ENCODE measurements at regions not wholly inside any gene's neighbourhood (a gene's known extent, or its start where the extent isn't known, plus 50 kb on each side); places are given as distances from the start of the nearest gene placed in this dataset.

DNA sequence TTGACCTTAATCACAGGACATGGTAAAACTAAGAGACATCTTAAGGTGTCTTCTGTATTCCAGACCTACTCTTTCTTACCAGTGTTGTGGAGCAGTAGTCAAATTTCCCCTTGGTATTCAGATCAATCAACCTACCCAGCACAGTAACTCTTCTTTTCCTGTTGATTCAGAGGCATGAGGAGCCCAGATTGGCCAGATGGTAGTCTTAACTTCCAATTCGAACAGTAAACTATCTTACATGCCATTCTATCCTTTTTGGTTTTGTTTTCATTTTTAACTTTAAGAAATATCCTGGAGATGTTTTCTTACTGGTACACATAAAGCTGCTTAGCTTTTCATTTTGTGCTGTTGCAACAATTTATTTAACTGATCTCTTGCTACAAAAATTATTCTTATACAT is 630.3 kb upstream of the PKDCC start:
- TF ChIP-seq CTCF (IDR thresholded peaks at IDR 0.05) (no peak), POLR2A (IDR thresholded peaks at IDR 0.05) (no peak)

Measured in uterus (tissue), 2 donors.